ENCODE measurements at regions not wholly inside any gene's neighbourhood (a gene's known extent, or its start where the extent isn't known, plus 50 kb on each side); places are given as distances from the start of the nearest gene placed in this dataset.

- ATAC-seq, result no peak
- intact Hi-C loops (cut with DNase I, micrococcal nuclease), result no loop called here
- no peak for DNase-seq
These were observed 463.7 kb upstream of the SEMA3A start for GRCh38 chr7:84658286-84658685.

- intact Hi-C loops (cut with DNase I, micrococcal nuclease), result no loop called here
- ATAC-seq (no peak), DNase-seq (no peak)
These were observed 459.7 kb upstream of the SEMA3A start for GRCh38 chr7:84654273-84654672.

- DNase-seq (no peak), ATAC-seq (no peak)
- intact Hi-C loops (cut with DNase I, micrococcal nuclease), result no loop called here
These were observed 457.3 kb upstream of the SEMA3A start for GRCh38 chr7:84651876-84652275.

GRCh38 chr7:84647797-84648757 is 453.5 kb upstream of the SEMA3A start:
- intact Hi-C loops (cut with DNase I, micrococcal nuclease), result no loop called here
- no peak for ATAC-seq
- DNase-seq, result no peak

GRCh38 chr7:84642611-84643010 is 448.0 kb upstream of the SEMA3A start:
- no peak for ATAC-seq
- intact Hi-C loops (cut with DNase I, micrococcal nuclease), result no loop called here
- DNase-seq, result no peak

GRCh38 chr7:84640637-84641036 is 446.0 kb upstream of the SEMA3A start:
- no peak for DNase-seq
- no peak for ATAC-seq
- intact Hi-C loops (cut with DNase I, micrococcal nuclease), result no loop called here

- no peak for ATAC-seq
- no peak for DNase-seq
- intact Hi-C loops (cut with DNase I, micrococcal nuclease), result no loop called here
These were observed 443.7 kb upstream of the SEMA3A start for GRCh38 chr7:84638339-84638697.

GRCh38 chr7:84637568-84638338 is 443.2 kb upstream of the SEMA3A start:
- DNase-seq, result no peak
- intact Hi-C loops (cut with DNase I, micrococcal nuclease), result no loop called here
- ATAC-seq, result no peak

GRCh38 chr7:84631913-84632312 is 437.3 kb upstream of the SEMA3A start:
- DNase-seq (no peak), ATAC-seq (no peak)
- intact Hi-C loops (cut with DNase I, micrococcal nuclease), result no loop called here

- intact Hi-C loops (cut with DNase I, micrococcal nuclease), result no loop called here
- no peak for DNase-seq
- ATAC-seq, result no peak
These were observed 435.2 kb upstream of the SEMA3A start for GRCh38 chr7:84629640-84630318.

GRCh38 chr7:84629216-84629615 is 434.6 kb upstream of the SEMA3A start:
- ATAC-seq (no peak), DNase-seq (no peak)
- intact Hi-C loops (cut with DNase I, micrococcal nuclease), result no loop called here

- intact Hi-C loops (cut with DNase I, micrococcal nuclease), result no loop called here
- ATAC-seq, result no peak
- DNase-seq, result no peak
These were observed 432.7 kb upstream of the SEMA3A start for GRCh38 chr7:84627250-84627649.

GRCh38 chr7:84624927-84625326 is 430.3 kb upstream of the SEMA3A start:
- DNase-seq, result no peak
- no peak for ATAC-seq
- intact Hi-C loops (cut with DNase I, micrococcal nuclease), result no loop called here

GRCh38 chr7:84624527-84624926 is 429.9 kb upstream of the SEMA3A start:
- ATAC-seq (no peak), DNase-seq (no peak)
- intact Hi-C loops (cut with DNase I, micrococcal nuclease), result no loop called here

- DNase-seq (no peak), ATAC-seq (no peak)
- intact Hi-C loops (cut with DNase I, micrococcal nuclease), result no loop called here
These were observed 422.9 kb upstream of the SEMA3A start for GRCh38 chr7:84617265-84618030.

- ATAC-seq, result no peak
- intact Hi-C loops (cut with DNase I, micrococcal nuclease), result no loop called here
- DNase-seq, result no peak
These were observed 420.4 kb upstream of the SEMA3A start for GRCh38 chr7:84614821-84615501.

- intact Hi-C loops (cut with DNase I, micrococcal nuclease), result no loop called here
- ATAC-seq (no peak), DNase-seq (no peak)
These were observed 418.5 kb upstream of the SEMA3A start for GRCh38 chr7:84612981-84613681.

GRCh38 chr7:84611391-84611790 is 416.8 kb upstream of the SEMA3A start:
- ATAC-seq, result no peak
- intact Hi-C loops (cut with DNase I, micrococcal nuclease), result no loop called here
- DNase-seq, result no peak
